Gastroesophageal sphincter (tissue), 4 donors: ENCODE measurements at regions not wholly inside any gene's neighbourhood (a gene's known extent, or its start where the extent isn't known, plus 50 kb on each side); places are given as distances from the start of the nearest gene placed in this dataset.

ENCODE experiments used
- ATAC-seq: fragments of 150-250 bp; one replicate; pipeline ENCODE4 v1.9.1; 2016; ENCODE audit warnings: mild to moderate bottlenecking, moderate library complexity
- H3K27ac ChIP-seq, 4 donors: fragments of 200-600 bp; sonication (generic) in 3 of 4; 1 replicate in 3 of 4; 2 replicates in 1 of 4; pipeline ENCODE4 v1.5.1; 2016 to 2019
- H3K27me3 ChIP-seq: fragments of 200-600 bp; sonication (generic); one replicate; pipeline ENCODE4 v1.5.1; 2019
- H3K36me3 ChIP-seq, 2 donors: fragments of 200-600 bp; sonication (generic); one replicate each; pipeline ENCODE4 v1.5.1; 2019; ENCODE audit warnings: control low read depth in 1 of 2
- H3K4me1 ChIP-seq, 3 donors: fragments of 200-600 bp; sonication (generic); 1 replicate in 2 of 3; 2 replicates in 1 of 3; pipeline ENCODE4 v1.5.1; 2016 to 2019; ENCODE audit warnings: control low read depth in 2 of 3
- H3K4me3 ChIP-seq, 2 donors: fragments of 200-600 bp; sonication (generic); one replicate each; pipeline ENCODE4 v1.5.1; 2019; ENCODE audit warnings: mild to moderate bottlenecking in 1 of 2, moderate library complexity in 1 of 2
- H3K9me3 ChIP-seq, 3 donors: fragments of 200-600 bp; sonication (generic); one replicate each; pipeline ENCODE4 v1.5.1; 2017 to 2019; ENCODE audit warnings: control low read depth in 2 of 3
- CTCF ChIP-seq, 4 experiments: fragments of 200-600 bp in 2 of 4; fragments of 450-650 bp in 2 of 4; sonication (generic) in 1 of 4; IDR thresholded peaks; one replicate each; pipeline ENCODE4 v1.5.1; 2017 to 2019; ENCODE audit warnings: antibody characterized with exemption in 4 of 4, mild to moderate bottlenecking in 2 of 4, moderate library complexity in 2 of 4
- EP300 ChIP-seq: sonication (generic); formaldehyde crosslinking; IDR thresholded peaks from one replicate; pipeline ENCODE4 v1.6.1; 2017; ENCODE audit warnings: antibody characterized with exemption, mild to moderate bottlenecking
- POLR2A ChIP-seq, 2 donors: fragments of 450-650 bp; IDR thresholded peaks; one replicate each; pipeline ENCODE4 v1.6.1; 2017; ENCODE audit warnings: antibody characterized with exemption in 2 of 2, mild to moderate bottlenecking in 2 of 2, moderate library complexity in 1 of 2
- POLR2AphosphoS5 ChIP-seq: sonication (generic); formaldehyde crosslinking; IDR thresholded peaks from one replicate; pipeline ENCODE4 v1.6.1; 2017; ENCODE audit warnings: antibody characterized with exemption
- WGBS, 2 donors: methylation state at CpG; one replicate each; pipeline ENCODE4 v1.1.5; 2018; ENCODE audit warnings: low coverage in 1 of 2; 5-methylcytosine and 5-hydroxymethylcytosine counted together

GRCh38 chr10:45201271-45201670 lies 114.1 kb downstream of the OR13A1 start:
- ATAC-seq = no peak
- 76 to 80% methylated on average over 5 to 6 of the region's 6 CpGs for WGBS, 2 donors
- Histone ChIP-seq H3K4me3 (no peak overlapping the region), H3K9me3 (no peaks in the 10 kb centered on the region), H3K27ac (no peak overlapping the region), H3K4me1 (no peaks in the 10 kb centered on the region), H3K36me3 (no peaks in the 10 kb centered on the region), H3K27me3 (peaks cover 40% of the 10 kb centered on the region)
- TF ChIP-seq EP300 (no peak), POLR2A (IDR thresholded peaks at IDR 0.05) (no peak), POLR2AphosphoS5 (no peak), CTCF (IDR thresholded peaks at IDR 0.05) (no peak)

GRCh38 chr10:45202242-45202641 lies 113.2 kb downstream of the OR13A1 start:
- no peaks in the 10 kb centered on the region for H3K9me3 ChIP-seq
- no peak overlapping the region for H3K27ac ChIP-seq
- no peak overlapping the region for H3K4me3 ChIP-seq
- ATAC-seq = no peak
- H3K4me1 ChIP-seq = no peaks in the 10 kb centered on the region
- H3K27me3 ChIP-seq = peaks cover 40% of the 10 kb centered on the region
- H3K36me3 ChIP-seq = no peaks in the 10 kb centered on the region
- TF ChIP-seq CTCF (IDR thresholded peaks at IDR 0.05) = no peak
- no peak for TF ChIP-seq POLR2AphosphoS5
- 55 to 57% methylated on average over 4 of the region's 4 CpGs for WGBS, 2 donors

GRCh38 chr10:45204954-45205775 lies 110.2 kb downstream of the OR13A1 start:
- no peak for TF ChIP-seq EP300
- TF ChIP-seq CTCF (IDR thresholded peaks at IDR 0.05) = no peak
- TF ChIP-seq POLR2A (IDR thresholded peaks at IDR 0.05) = no peak
- no peak for TF ChIP-seq POLR2AphosphoS5
- H3K4me1 ChIP-seq = no peaks in the 10 kb centered on the region
- no peak for ATAC-seq
- H3K27me3 ChIP-seq = peaks cover 22% of the 10 kb centered on the region
- H3K36me3 ChIP-seq = no peaks in the 10 kb centered on the region
- H3K4me3 ChIP-seq = no peak overlapping the region
- 80% methylated on average over 7 of the region's 30 CpGs; no CpG with 5 or more reads in 1 of the 2 donors for WGBS, 2 donors
- no peaks in the 10 kb centered on the region for H3K9me3 ChIP-seq
- H3K27ac ChIP-seq = no peak overlapping the region

GRCh38 chr10:45209888-45210287 lies 105.5 kb downstream of the OR13A1 start:
- 85% methylated on average over 2 of the region's 2 CpGs; no CpG with 5 or more reads in 1 of the 2 donors for WGBS, 2 donors

More at GRCh38 chr10:45209888-45210287, 105.5 kb downstream of the OR13A1 start:
- no peak for TF ChIP-seq POLR2A (IDR thresholded peaks at IDR 0.05)
- TF ChIP-seq EP300 = no peak
- TF ChIP-seq POLR2AphosphoS5 = no peak
- TF ChIP-seq CTCF (IDR thresholded peaks at IDR 0.05) = no peak
- ATAC-seq = no peak
- peaks cover 10% of the 10 kb centered on the region for H3K27me3 ChIP-seq
- H3K27ac ChIP-seq = no peak overlapping the region
- no peaks in the 10 kb centered on the region for H3K4me1 ChIP-seq
- H3K4me3 ChIP-seq = no peak overlapping the region
- no peaks in the 10 kb centered on the region for H3K36me3 ChIP-seq
- no peaks in the 10 kb centered on the region for H3K9me3 ChIP-seq
